Right ventricle myocardium superior (tissue), 1 donor: ENCODE measurements at regions not wholly inside any gene's neighbourhood (a gene's known extent, or its start where the extent isn't known, plus 50 kb on each side); places are given as distances from the start of the nearest gene placed in this dataset.

Experiments
- ATAC-seq: fragments of 200-7000 bp; cut with Tn5 transposase; one replicate; pipeline ENCODE4 v1.9.1; 2020; ENCODE audit warnings: mild to moderate bottlenecking; ENCODE audit not compliant: poor library complexity
- DNase-seq: peaks from one replicate; pipeline ENCODE4 v3.0.0-alpha.2; 2020
- intact Hi-C: fragments of 100-400 bp; cut with DNase I; formaldehyde crosslinking; loops from one replicate; pipeline ENCODE4 v1.11.2; 2022
- donor health status: DM: no; HTN: yes; CAD: no; lungs with severe emphysema.

DNA sequence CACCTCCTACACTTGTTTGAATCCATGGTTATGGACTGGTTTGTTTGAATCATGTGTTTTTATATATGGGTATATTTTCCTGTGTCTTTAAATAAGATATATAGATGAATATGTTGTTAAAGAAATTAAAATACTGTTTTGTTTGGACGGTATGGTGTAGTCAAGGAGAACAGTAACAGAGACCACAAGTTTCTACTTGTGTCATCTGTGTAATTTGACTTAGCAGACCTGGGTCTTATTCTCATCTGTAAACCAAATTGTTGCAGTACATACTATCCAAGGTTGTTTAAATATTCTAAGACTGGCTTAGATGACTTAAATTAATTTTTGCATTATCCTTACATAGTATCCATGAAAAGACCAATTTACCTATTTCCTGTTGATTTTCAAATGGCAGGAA is 361.1 kb upstream of the SLITRK1 start:
- DNase-seq (no peak), ATAC-seq (no peak)
- intact Hi-C loops = no loop called here

DNA sequence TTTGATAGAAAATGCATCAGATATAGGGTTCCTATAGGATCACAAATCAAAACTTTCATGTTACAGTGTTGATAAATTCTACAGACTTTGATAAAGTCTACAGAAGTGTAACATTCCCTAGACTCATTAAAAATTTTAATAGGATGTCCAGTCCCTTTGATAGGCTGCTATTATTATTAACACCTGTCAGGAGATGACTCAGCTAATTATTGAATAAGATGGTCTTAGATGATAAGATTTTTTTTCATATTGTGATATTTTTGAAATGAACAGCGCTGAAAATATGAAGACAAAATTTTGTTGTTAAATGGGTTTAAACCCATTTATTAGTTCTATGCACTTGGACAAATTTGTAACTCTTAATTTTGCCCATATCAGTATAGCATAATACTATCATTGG is 356.8 kb upstream of the SLITRK1 start:
- DNase-seq (no peak), ATAC-seq (no peak)
- intact Hi-C loops = no loop called here

DNA sequence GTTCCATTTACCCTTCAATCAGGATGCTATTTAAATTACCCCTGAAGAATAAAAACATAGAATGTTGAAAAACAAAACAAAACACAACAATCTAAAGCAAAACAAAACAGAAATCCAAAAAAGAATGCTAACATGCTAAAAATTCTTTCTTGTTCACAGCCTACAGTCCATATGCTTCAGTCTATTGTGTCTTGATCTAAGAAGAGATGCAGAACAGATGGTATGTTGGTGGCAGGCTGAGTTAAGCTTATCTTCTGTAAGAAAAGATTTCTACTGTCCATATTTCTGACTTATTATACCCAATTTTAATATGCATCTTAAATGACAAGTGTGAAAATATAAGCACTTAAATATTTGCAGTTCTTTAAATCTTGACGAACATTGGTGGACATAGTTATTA is 356.1 kb upstream of the SLITRK1 start:
- intact Hi-C loops = no loop called here
- ATAC-seq = no peak
- no peak for DNase-seq

DNA sequence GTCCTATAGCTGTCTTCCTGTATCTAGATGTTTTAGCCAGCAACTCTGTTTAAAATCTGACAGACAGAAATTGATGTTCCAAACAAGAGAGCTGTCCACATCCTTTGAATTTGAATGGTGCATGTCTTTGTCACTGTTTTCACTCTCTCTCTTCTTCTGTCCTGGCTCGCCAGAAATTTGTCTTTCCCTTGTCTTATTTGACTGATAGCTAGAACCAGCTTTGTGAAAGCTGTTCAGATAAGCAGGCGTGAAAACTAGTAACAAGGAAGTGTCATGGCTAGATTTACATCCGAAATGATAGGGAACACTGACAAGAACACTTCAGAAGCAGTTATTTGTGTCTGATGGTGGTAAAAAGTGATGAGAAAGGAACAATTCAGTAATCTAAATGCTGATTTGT is 354.9 kb upstream of the SLITRK1 start:
- intact Hi-C loops = no loop called here
- ATAC-seq (no peak), DNase-seq (no peak)

DNA sequence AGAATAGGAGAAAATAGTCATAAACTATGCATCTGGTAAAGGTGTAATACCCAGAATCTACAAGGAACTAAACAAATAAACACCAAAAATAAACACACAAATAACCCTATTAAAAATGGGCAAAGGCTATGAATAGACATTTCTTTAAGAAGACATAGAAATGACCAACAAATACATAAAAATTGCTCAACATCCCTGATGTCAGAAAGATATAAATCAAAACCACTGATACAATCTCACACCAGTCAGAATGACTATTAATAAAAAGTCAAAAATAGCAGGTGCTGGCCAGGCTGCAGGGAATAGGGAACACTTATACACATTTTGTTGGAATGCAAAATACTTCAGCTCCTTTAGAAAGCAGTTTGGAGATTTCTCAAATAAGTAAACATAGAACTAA is 352.1 kb upstream of the SLITRK1 start:
- intact Hi-C loops = no loop called here
- DNase-seq = no peak
- ATAC-seq = no peak

DNA sequence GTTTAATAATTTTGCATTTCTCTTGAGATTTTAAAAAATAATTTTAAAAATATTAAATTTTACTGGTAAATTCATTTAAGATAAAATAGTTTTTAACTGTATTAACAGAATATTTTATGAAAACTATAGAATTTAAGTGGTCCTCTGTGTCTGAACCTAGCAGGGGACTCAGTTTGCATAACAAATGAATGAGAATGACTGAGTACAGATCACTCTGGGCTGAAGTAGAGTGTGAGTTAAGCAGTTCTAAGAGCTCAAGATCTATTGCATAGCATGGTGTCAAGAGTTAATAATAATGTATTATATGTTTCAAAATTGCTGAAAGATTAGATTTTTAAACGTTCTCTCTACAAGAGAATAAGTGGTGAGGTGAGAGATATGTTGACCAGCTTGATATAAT is 348.3 kb upstream of the SLITRK1 start:
- no peak for ATAC-seq
- intact Hi-C loops = no loop called here
- no peak for DNase-seq

DNA sequence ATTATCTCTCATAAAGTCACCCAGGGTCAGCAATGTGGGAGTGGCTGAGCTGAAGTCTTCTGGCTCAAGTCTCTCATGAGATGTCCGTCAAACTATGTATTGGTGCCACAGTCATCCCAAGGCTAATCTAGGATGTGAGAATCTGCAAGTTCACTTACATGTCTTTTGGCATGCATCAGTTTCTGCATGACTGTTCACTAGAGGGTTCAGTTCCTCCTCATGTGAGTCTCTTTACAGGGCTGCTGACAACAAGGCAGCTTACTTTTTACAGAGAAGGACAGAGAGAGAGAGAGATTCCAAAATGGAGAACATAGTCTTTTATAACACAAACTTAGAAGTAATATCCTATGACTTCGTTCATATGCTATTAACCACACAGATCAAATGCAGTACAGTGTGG is 328.8 kb upstream of the SLITRK1 start:
- intact Hi-C loops = no loop called here
- DNase-seq (no peak), ATAC-seq (no peak)

DNA sequence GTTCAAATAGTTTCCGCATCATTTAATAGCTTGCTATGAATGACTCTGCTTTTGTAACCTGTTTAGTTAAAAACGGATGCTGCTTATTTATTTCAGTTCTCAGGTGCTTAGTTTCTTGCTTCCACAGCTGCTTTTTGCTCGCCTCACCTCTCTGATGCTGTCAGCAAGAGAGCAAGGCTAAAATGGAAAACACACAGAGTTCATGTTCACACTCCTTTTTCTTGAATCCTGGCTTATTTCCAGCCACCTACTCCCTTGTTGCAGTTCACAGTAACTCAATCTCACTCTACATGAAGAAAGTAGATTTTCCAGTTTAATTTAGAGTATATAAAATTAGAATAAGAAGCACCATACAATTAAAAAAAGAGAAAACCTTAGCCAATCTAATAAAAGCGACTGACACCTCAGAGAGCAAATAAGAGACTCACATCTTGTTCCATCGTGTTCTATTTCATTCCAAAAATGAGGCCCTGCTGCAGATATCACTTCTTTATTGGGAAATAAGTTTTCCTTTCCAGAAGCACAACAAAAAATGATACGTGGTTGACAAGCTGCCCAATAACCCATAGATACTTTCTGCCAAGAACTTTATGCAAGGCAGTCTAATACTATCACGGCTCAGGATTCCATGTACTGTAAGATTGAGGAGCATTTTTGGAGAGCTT is 326.1 kb upstream of the SLITRK1 start:
- ATAC-seq = no peak
- DNase-seq = no peak
- intact Hi-C loops = no loop called here

DNA sequence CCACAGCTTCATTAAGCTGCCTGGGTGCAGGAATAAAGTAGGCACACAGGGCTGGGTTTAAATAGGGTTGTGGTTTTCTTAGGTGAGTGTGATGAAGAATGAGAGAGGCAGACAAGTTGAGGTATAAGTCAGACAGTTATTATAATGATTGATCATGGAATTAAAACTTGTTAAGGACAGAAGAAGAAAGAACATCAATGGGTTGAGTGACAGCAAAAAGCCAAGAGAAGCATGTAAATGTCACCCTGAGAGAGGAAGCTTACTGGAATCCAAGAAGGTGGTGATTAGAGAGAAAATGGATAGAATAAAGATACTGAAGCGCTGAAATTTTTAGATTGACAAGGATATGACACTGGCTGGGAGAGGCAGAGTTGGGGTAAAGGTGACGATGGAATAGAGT is 325.2 kb upstream of the SLITRK1 start:
- intact Hi-C loops = no loop called here
- no peak for DNase-seq
- ATAC-seq = no peak

DNA sequence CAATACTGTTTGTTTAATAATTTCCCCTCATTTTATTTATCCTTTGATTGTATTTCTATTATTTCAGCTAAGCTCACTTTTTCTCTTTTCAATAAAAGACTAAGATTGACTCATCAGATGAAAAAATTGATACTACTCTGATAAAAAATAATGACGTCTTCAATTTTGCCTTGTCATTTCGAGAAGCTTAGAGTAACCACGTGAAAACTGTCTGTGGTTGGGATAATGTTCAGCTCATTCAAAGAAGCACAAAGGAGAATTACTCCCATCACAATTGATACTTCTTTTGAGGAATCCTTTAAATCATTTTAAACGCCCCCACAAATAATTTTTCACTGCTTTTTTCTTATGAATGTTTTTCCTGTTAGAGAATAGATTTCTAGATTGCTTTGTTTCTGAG is 318.7 kb upstream of the SLITRK1 start:
- ATAC-seq (no peak), DNase-seq (no peak)
- intact Hi-C loops = no loop called here

DNA sequence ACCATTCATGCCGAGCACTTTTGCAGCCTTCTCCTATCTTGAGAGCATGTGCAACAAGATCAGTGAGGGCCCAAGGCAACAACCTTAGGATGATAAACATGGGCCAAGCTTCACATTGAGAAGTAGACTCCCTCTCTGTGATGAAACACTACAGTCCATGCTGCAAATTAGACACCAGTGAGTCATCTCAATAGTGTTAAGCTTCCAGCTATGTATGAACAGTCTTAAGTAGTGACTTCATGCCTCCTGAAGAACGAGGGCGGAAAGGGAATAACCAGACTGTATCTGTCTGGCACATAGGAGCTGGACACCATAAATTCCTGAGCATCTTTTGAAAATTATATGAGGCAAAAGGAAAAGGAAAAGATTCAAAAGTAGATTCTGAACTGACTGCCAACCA is 309.9 kb upstream of the SLITRK1 start:
- intact Hi-C loops = no loop called here
- no peak for DNase-seq
- ATAC-seq = no peak

DNA sequence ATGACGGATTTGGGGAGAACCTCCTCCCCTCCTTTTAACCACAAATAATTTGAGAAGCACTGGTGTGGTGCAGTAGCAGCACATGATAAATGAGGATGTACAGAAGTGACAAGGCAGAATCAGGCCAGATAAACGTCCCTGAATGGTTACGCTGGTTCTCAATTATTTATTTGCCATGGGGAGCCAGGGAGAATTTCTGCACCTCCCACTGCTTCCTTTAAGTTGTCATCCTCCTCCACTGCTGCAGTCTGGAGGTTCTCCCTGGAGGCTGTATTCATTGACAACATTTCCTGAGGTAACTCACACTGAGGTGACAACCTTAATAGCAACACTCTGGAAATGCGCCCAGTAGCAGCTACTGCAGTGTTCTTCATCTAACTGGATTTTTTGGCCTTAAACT is 308.9 kb upstream of the SLITRK1 start:
- no peak for ATAC-seq
- DNase-seq = no peak
- intact Hi-C loops = no loop called here

DNA sequence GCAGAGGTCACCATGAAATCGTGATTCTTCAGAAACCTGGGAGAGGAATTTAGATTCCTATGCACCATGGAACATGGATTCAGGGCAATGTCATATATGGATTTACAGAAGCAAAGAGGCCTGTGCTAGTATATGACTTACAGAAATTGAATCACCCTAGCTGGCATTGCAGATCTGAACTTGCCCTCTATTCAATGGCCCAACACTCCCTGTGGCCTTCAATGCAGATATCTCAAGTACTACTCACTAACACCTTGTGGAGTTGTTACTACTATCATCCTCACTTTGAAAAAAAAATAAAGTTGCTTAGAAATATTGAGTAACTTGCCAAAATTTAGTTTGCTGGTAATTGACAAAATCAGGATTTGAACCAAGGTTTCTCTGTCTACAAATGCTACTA is 305.4 kb upstream of the SLITRK1 start:
- DNase-seq = no peak
- intact Hi-C loops = no loop called here
- ATAC-seq = no peak

DNA sequence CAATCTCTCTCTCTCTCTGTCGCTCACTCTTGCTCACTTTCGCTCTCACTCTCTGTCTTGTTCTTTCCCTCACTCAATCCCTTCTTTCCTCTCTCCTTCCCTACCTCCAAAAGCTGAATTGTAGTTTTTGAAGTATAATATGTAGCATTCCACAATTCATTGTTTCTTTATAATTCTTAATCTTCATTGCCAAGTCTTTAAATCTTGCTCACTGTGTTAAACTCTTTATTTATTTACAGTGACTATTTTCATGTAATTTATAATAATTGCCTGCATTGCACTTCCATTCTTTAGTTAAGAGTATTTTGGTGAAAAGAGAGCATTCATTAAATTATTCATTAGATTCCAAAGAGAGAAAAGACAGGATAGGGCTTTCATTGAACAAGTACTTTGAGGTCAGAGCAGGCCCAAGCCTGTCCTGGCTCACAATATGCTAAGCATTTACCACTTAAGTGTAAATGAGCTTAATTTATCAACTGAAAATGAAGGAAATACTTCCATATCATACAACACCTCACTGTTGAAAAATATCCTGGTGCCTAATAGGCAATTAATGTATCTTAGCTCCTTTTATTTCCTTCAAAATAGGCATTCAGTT is 257.4 kb upstream of the SLITRK1 start:
- no peak for ATAC-seq
- intact Hi-C loops = no loop called here
- DNase-seq = no peak

DNA sequence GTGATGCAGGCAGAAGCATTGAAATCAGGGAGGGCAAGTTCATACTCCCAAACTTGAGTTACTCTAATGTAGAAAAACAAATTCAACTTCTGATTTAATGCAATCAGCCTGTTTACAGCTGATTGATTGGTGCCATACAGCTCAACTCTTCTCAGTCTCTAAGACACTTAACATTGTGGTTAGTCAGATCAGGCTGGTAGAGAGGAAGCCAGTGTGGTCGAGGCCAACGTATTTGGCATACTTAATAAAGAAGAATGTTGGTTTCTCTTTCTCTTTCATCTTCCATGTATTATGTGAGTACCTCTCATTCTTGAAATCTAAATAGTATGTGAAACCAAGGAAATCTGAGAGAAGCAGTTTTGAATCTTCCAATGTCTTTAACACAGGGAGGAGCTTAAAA is 255.0 kb upstream of the SLITRK1 start:
- DNase-seq (no peak), ATAC-seq (no peak)
- intact Hi-C loops = no loop called here

DNA sequence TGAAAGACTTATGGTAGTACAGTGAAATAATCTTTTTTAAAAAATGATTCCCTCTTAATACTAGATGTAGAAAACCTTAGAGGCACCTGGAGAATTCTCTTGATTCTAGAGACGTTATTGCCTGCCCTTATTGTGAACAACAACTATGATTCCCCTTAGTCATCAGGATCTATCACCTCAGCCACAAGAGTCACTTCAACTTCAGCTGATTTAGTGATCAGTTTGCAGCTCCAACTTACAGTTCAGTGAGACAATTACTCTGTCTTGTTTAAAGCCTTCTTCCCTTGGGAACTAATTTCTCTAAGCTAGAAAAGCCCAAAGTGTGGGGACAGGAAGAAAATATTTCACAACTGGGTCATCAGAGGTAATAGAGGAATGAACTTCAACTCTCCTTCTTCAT is 254.3 kb upstream of the SLITRK1 start:
- no peak for DNase-seq
- intact Hi-C loops = no loop called here

DNA sequence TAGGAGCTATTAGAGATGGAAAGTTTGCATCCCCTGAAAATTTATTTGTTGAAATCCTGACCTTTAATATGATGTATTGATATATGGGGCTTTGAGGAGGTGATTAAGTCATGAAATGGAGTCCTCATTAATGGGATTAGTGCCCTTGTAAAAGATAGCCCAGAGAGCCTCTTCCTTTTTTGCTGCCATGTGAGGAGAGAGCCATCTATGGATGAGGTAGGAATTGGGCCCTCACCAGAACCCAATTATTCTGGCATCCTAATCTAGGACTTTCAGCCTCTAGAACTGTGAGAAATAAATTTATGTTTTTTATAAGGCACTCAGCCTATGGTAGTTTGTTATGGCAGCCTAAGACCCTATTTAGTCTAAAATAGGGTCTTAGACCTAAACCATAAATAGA is 250.2 kb upstream of the SLITRK1 start:
- no peak for DNase-seq
- no peak for ATAC-seq
- intact Hi-C loops = no loop called here

More for the DNA sequence above, 254.3 kb upstream of the SLITRK1 start:
- no peak for ATAC-seq

DNA sequence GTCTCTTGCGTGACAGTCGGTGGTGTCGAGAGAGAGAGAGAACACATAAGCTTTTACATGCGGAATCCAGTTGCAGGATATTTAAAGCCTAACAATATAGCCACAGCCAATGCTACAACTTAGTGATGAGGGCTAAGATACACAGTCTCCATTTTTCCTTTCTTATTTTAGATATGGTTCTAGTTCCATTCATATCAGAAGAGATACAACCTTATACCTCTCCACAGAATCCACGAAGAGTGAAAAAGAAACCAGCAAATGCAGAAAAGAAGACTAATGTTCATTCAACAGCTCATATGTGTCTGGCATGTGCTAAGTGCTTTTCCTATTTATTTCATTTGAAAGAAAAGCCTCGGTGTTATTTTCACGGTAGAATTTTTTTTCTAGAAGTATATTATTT is 249.0 kb upstream of the SLITRK1 start:
- ATAC-seq (no peak), DNase-seq (no peak)
- intact Hi-C loops = no loop called here

DNA sequence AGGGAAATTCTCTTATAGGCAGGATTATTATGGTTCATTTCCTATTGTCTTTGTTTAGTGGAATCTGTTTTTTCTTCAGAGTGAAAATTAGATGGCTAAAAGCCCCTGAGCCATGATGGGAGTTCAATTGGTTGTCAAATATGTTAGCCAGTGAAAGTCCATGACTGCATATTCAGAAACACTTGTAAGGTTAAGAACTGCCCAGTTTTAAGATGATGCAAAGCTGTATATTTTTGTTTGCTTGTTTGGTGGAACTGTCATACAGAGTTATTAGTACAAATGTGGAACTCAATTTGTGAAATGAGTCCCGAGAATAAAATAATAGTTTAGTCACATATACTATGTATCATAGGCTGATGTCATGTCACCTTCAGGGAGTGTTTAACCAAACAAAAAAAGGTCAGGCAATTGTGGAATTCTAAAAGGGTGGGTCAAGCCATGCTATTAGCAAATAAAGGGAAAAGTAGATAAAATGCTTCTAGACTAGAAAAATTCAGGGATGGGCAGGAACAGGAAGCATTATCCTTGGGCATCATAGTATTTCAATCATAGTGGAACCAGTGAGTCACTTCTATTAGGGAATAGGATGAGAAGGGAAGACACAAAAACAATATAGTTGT is 248.3 kb upstream of the SLITRK1 start:
- no peak for ATAC-seq
- intact Hi-C loops = no loop called here
- DNase-seq = no peak

DNA sequence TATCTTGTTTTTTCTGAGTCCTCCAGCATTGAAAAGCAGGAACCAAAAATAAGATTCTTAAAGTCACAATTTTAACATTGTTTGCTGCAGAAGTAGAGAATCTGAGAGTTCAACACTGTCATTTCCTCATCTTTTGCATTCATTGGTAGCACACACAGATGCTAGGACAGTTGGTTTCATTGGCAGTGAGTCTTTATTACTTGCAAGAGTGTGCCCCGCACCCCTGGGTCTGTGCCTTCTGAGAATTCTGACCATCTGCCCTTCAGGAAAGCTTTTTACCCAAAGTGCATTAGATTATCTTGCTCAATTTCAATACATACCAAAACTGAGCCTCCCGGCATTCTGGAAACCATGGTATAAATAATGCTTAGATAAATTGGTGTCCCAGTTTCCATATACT is 247.7 kb upstream of the SLITRK1 start:
- intact Hi-C loops = no loop called here

More for the DNA sequence above, 247.7 kb upstream of the SLITRK1 start:
- ATAC-seq (no peak), DNase-seq (no peak)
